BE2C (cell line): ENCODE measurements at regions not wholly inside any gene's neighbourhood (a gene's known extent, or its start where the extent isn't known, plus 50 kb on each side); places are given as distances from the start of the nearest gene placed in this dataset.

Source experiments
- DNase-seq: peaks from one replicate; pipeline ENCODE4 v3.0.0-alpha.2; 2020
- H3K27me3 ChIP-seq: fragments of 250-450 bp; sonication (Bioruptor Pico); 2 replicates; pipeline ENCODE4 v1.5.1; 2020; ENCODE audit warnings: mild to moderate bottlenecking
- H3K36me3 ChIP-seq: fragments of 250-450 bp; sonication (Bioruptor Pico); 2 replicates; pipeline ENCODE4 v1.5.1; 2020; ENCODE audit warnings: mild to moderate bottlenecking
- H3K4me1 ChIP-seq: fragments of 250-450 bp; sonication (Bioruptor Pico); 2 replicates; pipeline ENCODE4 v1.5.1; 2020
- H3K4me3 ChIP-seq: 2 replicates; pipeline ENCODE4 v1.5.1; 2011; ENCODE audit warnings: low read depth, low read length
- H3K9me3 ChIP-seq: fragments of 250-450 bp; sonication (Bioruptor Pico); 2 replicates; pipeline ENCODE4 v1.5.1; 2020
- TF ChIP-seq, protein P1 (sequence below): IDR thresholded peaks from 2 replicates; pipeline ENCODE4 v1.5.1; 2012; ENCODE audit warnings: mild to moderate bottlenecking, low read depth, low read length

DNA sequence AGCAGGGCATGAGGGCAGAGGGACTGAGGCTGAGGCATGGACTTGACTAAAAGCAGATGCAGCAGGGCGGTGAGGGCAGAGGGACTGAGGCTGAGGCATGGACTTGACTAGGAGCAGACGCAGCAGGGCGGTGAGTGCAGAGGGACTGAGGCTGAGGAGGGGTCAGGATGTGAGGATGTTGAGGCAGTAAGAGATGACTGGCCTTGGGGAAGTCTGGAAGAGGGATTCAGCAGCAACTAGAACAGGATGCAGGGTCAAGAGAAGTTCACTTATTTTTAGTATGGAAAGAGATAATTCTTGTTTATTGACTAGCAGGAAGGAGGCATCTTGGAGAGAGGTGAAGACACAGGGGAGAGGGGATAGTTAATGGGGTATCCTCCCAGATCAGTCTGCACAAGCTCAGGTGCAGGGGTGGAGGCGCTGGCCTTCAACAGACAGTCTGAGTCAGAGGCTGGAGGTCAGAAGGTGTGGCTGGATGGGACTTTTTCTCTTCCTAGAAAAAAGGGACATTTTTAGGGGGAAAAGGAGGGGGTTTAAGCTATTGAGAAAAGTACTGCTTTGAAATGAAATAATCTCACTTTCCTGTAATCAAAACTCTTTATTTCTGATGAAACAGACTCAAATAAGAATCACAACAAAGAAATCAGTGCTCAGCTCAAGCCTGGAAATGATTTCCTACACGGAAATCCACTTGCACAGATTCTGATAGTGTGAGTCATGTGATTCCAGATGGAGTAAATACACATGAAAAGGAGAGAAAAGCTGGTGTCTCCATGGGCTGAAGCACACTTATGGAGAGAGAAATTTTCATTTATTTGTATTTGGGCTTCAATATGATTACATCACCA is 130.9 kb downstream of the PALM2AKAP2 start:
- TF ChIP-seq, protein P1, sequence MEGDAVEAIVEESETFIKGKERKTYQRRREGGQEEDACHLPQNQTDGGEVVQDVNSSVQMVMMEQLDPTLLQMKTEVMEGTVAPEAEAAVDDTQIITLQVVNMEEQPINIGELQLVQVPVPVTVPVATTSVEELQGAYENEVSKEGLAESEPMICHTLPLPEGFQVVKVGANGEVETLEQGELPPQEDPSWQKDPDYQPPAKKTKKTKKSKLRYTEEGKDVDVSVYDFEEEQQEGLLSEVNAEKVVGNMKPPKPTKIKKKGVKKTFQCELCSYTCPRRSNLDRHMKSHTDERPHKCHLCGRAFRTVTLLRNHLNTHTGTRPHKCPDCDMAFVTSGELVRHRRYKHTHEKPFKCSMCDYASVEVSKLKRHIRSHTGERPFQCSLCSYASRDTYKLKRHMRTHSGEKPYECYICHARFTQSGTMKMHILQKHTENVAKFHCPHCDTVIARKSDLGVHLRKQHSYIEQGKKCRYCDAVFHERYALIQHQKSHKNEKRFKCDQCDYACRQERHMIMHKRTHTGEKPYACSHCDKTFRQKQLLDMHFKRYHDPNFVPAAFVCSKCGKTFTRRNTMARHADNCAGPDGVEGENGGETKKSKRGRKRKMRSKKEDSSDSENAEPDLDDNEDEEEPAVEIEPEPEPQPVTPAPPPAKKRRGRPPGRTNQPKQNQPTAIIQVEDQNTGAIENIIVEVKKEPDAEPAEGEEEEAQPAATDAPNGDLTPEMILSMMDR = no peak
- no peak overlapping the region for H3K4me3 ChIP-seq
- no peak for DNase-seq
- H3K27me3 ChIP-seq = no peaks in the 10 kb centered on the region
- no peaks in the 10 kb centered on the region for H3K4me1 ChIP-seq
- no peaks in the 10 kb centered on the region for H3K36me3 ChIP-seq
- no peaks in the 10 kb centered on the region; the same call in 1 of the 2 replicates for H3K9me3 ChIP-seq

- TF ChIP-seq, protein P1 = no peak
- Histone ChIP-seq H3K36me3 (no peaks in the 10 kb centered on the region), H3K27me3 (no peaks in the 10 kb centered on the region), H3K4me3 (no peak overlapping the region), H3K9me3 (no peaks in the 10 kb centered on the region; the same call in 1 of the 2 replicates), H3K4me1 (no peaks in the 10 kb centered on the region)
- DNase-seq = no peak
These were observed 132.1 kb downstream of the PALM2AKAP2 start for GRCh38 chr9:109912082-109912582.

GRCh38 chr9:109912726-109913460 is 132.9 kb downstream of the PALM2AKAP2 start:
- H3K4me3 ChIP-seq = no peak overlapping the region
- no peaks in the 10 kb centered on the region for H3K27me3 ChIP-seq
- H3K36me3 ChIP-seq = no peaks in the 10 kb centered on the region
- no peak for DNase-seq
- H3K9me3 ChIP-seq = no peaks in the 10 kb centered on the region
- no peaks in the 10 kb centered on the region for H3K4me1 ChIP-seq
- TF ChIP-seq, protein P1 = no peak

GRCh38 chr9:109913461-109913810 is 133.4 kb downstream of the PALM2AKAP2 start:
- TF ChIP-seq, protein P1 = no peak
- DNase-seq = no peak
- no peaks in the 10 kb centered on the region for H3K4me1 ChIP-seq

GRCh38 chr9:109914280-109915027 is 134.5 kb downstream of the PALM2AKAP2 start:
- no peak overlapping the region for H3K4me3 ChIP-seq
- H3K36me3 ChIP-seq = no peaks in the 10 kb centered on the region
- no peak for DNase-seq
- no peaks in the 10 kb centered on the region for H3K27me3 ChIP-seq
- no peaks in the 10 kb centered on the region for H3K9me3 ChIP-seq
- H3K4me1 ChIP-seq = no peaks in the 10 kb centered on the region
- TF ChIP-seq, protein P1 = no peak

More at GRCh38 chr9:109913461-109913810, 133.4 kb downstream of the PALM2AKAP2 start:
- Histone ChIP-seq H3K4me3 (no peak overlapping the region), H3K27me3 (no peaks in the 10 kb centered on the region), H3K9me3 (no peaks in the 10 kb centered on the region), H3K36me3 (no peaks in the 10 kb centered on the region)
